GM18499 (cell line): ENCODE measurements at regions not wholly inside any gene's neighbourhood (a gene's known extent, or its start where the extent isn't known, plus 50 kb on each side); places are given as distances from the start of the nearest gene placed in this dataset.

Experiments used
- ATAC-seq: cut with Tn5 transposase; IDR thresholded peaks from one replicate; pipeline ENCODE4 v1.9.1; 2021; ENCODE audit warnings: moderate number of reproducible peaks; ENCODE audit not compliant: insufficient read depth, unreplicated experiment

- no peak for ATAC-seq
Measured at GRCh38 chr1:209319057-209319432, 264.5 kb upstream of the CAMK1G start.

GRCh38 chr1:209319549-209319948 lies 264.0 kb upstream of the CAMK1G start:
- no peak for ATAC-seq

GRCh38 chr1:209323743-209324142 lies 259.8 kb upstream of the CAMK1G start:
- ATAC-seq = no peak

- no peak for ATAC-seq
Measured at GRCh38 chr1:209324901-209325871, 258.3 kb upstream of the CAMK1G start.

GRCh38 chr1:209326076-209326475 lies 257.4 kb upstream of the CAMK1G start:
- no peak for ATAC-seq

GRCh38 chr1:209326831-209327230 lies 256.7 kb upstream of the CAMK1G start:
- no peak for ATAC-seq

GRCh38 chr1:209328196-209328595 lies 255.3 kb upstream of the CAMK1G start:
- ATAC-seq = no peak

- no peak for ATAC-seq
Measured at GRCh38 chr1:209335178-209335577, 248.3 kb upstream of the CAMK1G start.

- ATAC-seq = no peak
Measured at GRCh38 chr1:209341146-209341545, 242.4 kb upstream of the CAMK1G start.

- no peak for ATAC-seq
Measured at GRCh38 chr1:209341673-209342420, 241.7 kb upstream of the CAMK1G start.

- ATAC-seq = no peak
Measured at GRCh38 chr1:209342441-209343175, 240.9 kb upstream of the CAMK1G start.

- no peak for ATAC-seq
Measured at GRCh38 chr1:209343511-209343910, 240.0 kb upstream of the CAMK1G start.

- no peak for ATAC-seq
Measured at GRCh38 chr1:209344156-209344555, 239.4 kb upstream of the CAMK1G start.

GRCh38 chr1:209349363-209350308 lies 233.9 kb upstream of the CAMK1G start:
- ATAC-seq = peak; percentile 51

- no peak for ATAC-seq
Measured at GRCh38 chr1:209353053-209353452, 230.5 kb upstream of the CAMK1G start.

- ATAC-seq = no peak
Measured at GRCh38 chr1:209354111-209354839, 229.2 kb upstream of the CAMK1G start.

GRCh38 chr1:209354840-209355165 lies 228.7 kb upstream of the CAMK1G start:
- no peak for ATAC-seq

GRCh38 chr1:209355415-209355814 lies 228.1 kb upstream of the CAMK1G start:
- ATAC-seq = no peak

- no peak for ATAC-seq
Measured at GRCh38 chr1:209356976-209357377, 226.5 kb upstream of the CAMK1G start.
